SK-N-SH (cell line): ENCODE measurements at regions not wholly inside any gene's neighbourhood (a gene's known extent, or its start where the extent isn't known, plus 50 kb on each side); places are given as distances from the start of the nearest gene placed in this dataset.

Experiments used
- CTCF ChIA-PET: fragments of 300-600, 350-600 bp; formaldehyde crosslinking; extraction: SDS; loops from one replicate; lab custom pipeline; 2021; lab: Yijun Ruan, JAX
- POLR2A ChIA-PET: fragments of 350-600 bp; sonication (Branson Sonifier 250); formaldehyde crosslinking; extraction: SDS; loops from one replicate; lab custom pipeline; 2020; ENCODE audit warnings: antibody characterized with exemption, inconsistent platforms; lab: Yijun Ruan, JAX
- DNase-seq: peaks from one replicate; pipeline ENCODE4 v3.0.0; 2012
- H2AFZ ChIP-seq: fragments of 200-600 bp; sonication (generic); 2 replicates; pipeline ENCODE4 v1.8.1; 2016; ENCODE audit warnings: antibody characterized with exemption, mild to moderate bottlenecking, low read depth
- H3F3A ChIP-seq: fragments of 200-600 bp; sonication (generic); replicated peaks from 2 replicates; pipeline ENCODE3; 2016; ENCODE audit warnings: antibody characterized with exemption, mild to moderate bottlenecking; ENCODE audit not compliant: insufficient read depth
- H3K27ac ChIP-seq, 2 experiments: fragments of 200-500 bp in 1 of 2; fragments of 200-600 bp in 1 of 2; sonication (Bioruptor generic) in 1 of 2; sonication (generic), shearing (Covaris generic) in 1 of 2; 2 replicates each; pipeline versions ENCODE4 v1.5.1 to v1.6.1; 2014 to 2016; ENCODE audit warnings: low read depth in 2 of 2, inconsistent platforms in 1 of 2, low read length in 1 of 2, mild to moderate bottlenecking in 1 of 2, mixed read lengths in 1 of 2
- H3K27me3 ChIP-seq: fragments of 200-600 bp; sonication (generic), shearing (Covaris generic); 2 replicates; pipeline ENCODE4 v1.6.1; 2016; ENCODE audit warnings: mixed run types; ENCODE audit not compliant: insufficient read depth
- H3K36me3 ChIP-seq, 2 experiments: fragments of 200-500 bp in 1 of 2; fragments of 200-600 bp in 1 of 2; sonication (Bioruptor generic) in 1 of 2; sonication (generic) in 1 of 2; replicated peaks in 1 of 2; 2 replicates each; pipeline versions ENCODE3 to v1.5.1; 2014 to 2016; ENCODE audit warnings: low read length in 1 of 2, mild to moderate bottlenecking in 1 of 2; ENCODE audit not compliant: insufficient read depth in 2 of 2, control insufficient read depth in 1 of 2
- H3K4me1 ChIP-seq, 2 experiments: fragments of 200-500 bp in 1 of 2; fragments of 200-600 bp in 1 of 2; sonication (Bioruptor generic) in 1 of 2; sonication (generic), shearing (Covaris generic) in 1 of 2; 2 replicates each; pipeline versions ENCODE4 v1.5.1 to v1.6.1; 2014 to 2016; ENCODE audit warnings: low read depth in 1 of 2, low read length in 1 of 2, mixed run types in 1 of 2; ENCODE audit not compliant: insufficient read depth in 2 of 2, control insufficient read depth in 1 of 2
- H3K4me2 ChIP-seq: fragments of 200-600 bp; sonication (generic), shearing (Covaris generic); 2 replicates; pipeline ENCODE4 v1.6.1; 2017; ENCODE audit warnings: mixed run types
- H3K4me3 ChIP-seq, 2 experiments: fragments of 200-500 bp in 1 of 2; fragments of 200-600 bp in 1 of 2; sonication (Bioruptor generic) in 1 of 2; sonication (generic), shearing (Covaris generic) in 1 of 2; 2 replicates each; pipeline versions ENCODE4 v1.5.1 to v1.8.1; 2014 to 2016; ENCODE audit warnings: low read depth in 2 of 2, inconsistent platforms in 1 of 2, low read length in 1 of 2, mild to moderate bottlenecking in 1 of 2, mixed read lengths in 1 of 2, moderate library complexity in 1 of 2
- H3K79me2 ChIP-seq: fragments of 200-600 bp; sonication (generic); 2 replicates; pipeline ENCODE4 v1.8.1; 2017; ENCODE audit warnings: mild to moderate bottlenecking; ENCODE audit not compliant: insufficient read depth
- H3K9ac ChIP-seq: fragments of 200-600 bp; sonication (generic); 2 replicates; pipeline ENCODE4 v1.6.1; 2017; ENCODE audit warnings: mixed run types
- H3K9me2 ChIP-seq: fragments of 200-600 bp; sonication (generic); 2 replicates; pipeline ENCODE4 v1.6.1; 2017; ENCODE audit warnings: mixed run types
- H3K9me3 ChIP-seq: fragments of 200-600 bp; sonication (generic); 2 replicates; pipeline ENCODE4 v1.6.1; 2017; ENCODE audit warnings: mixed run types, mild to moderate bottlenecking, moderate library complexity
- H4K20me1 ChIP-seq: fragments of 200-600 bp; sonication (generic); 2 replicates; pipeline ENCODE4 v1.6.1; 2017; ENCODE audit warnings: mild to moderate bottlenecking, mixed run types; ENCODE audit not compliant: insufficient read depth
- CHD2 ChIP-seq: fragments of 150-350 bp; IDR thresholded peaks from 2 replicates; pipeline ENCODE4 v1.6.1; 2018; ENCODE audit warnings: low read length; ENCODE audit not compliant: partially characterized antibody
- ELF1 ChIP-seq: IDR thresholded peaks from 2 replicates; pipeline ENCODE4 v1.4.0; 2012
- EP300 ChIP-seq, 2 experiments: IDR thresholded peaks; 2 replicates each; pipeline versions ENCODE4 v1.4.0 to v1.6.1; 2012; ENCODE audit warnings: borderline replicate concordance in 1 of 2, low read depth in 1 of 2, low read length in 1 of 2
- EZH2phosphoT487 ChIP-seq: fragments of 200-600 bp; sonication (generic); IDR thresholded peaks from 2 replicates; pipeline ENCODE4 v1.6.1; 2017; ENCODE audit warnings: low read depth, mixed run types, mild to moderate bottlenecking, antibody characterized with exemption, moderate library complexity, borderline replicate concordance
- FOXJ3 ChIP-seq: sonication (generic); formaldehyde crosslinking; IDR thresholded peaks from 2 replicates; pipeline ENCODE4 v1.5.1; 2020; ENCODE audit warnings: mild to moderate bottlenecking, missing genetic modification reagents
- FOXM1 ChIP-seq: IDR thresholded peaks from 2 replicates; pipeline ENCODE4 v1.4.0; 2012; ENCODE audit warnings: low read depth, mild to moderate bottlenecking
- MEF2A ChIP-seq: IDR thresholded peaks from 2 replicates; pipeline ENCODE4 v1.4.0; 2012; ENCODE audit warnings: low read depth, borderline replicate concordance
- NFIC ChIP-seq: IDR thresholded peaks from 2 replicates; pipeline ENCODE4 v1.4.0; 2012; ENCODE audit warnings: borderline replicate concordance
- RAD21 ChIP-seq: IDR thresholded peaks from 2 replicates; pipeline ENCODE4 v1.6.1; 2012; ENCODE audit warnings: mild to moderate bottlenecking, low read length
- TCF12 ChIP-seq: IDR thresholded peaks from 2 replicates; pipeline ENCODE4 v1.4.0; 2012
- WGBS: methylation state at CpG from one replicate; pipeline ENCODE4 v1.1.6; 2017; ENCODE audit warnings: low lambda C conversion rate; 5-methylcytosine and 5-hydroxymethylcytosine counted together
- TF ChIP-seq, protein P1 (sequence below): IDR thresholded peaks from 2 replicates; pipeline ENCODE4 v1.4.0; 2012; ENCODE audit warnings: low read depth, borderline replicate concordance
- TF ChIP-seq, protein P2 (sequence below): IDR thresholded peaks from 2 replicates; pipeline ENCODE4 v1.4.0; 2012; ENCODE audit warnings: low read depth, borderline replicate concordance
- TF ChIP-seq, protein P3 (sequence below): IDR thresholded peaks from 2 replicates; pipeline ENCODE4 v1.6.1; 2012; ENCODE audit warnings: mild to moderate bottlenecking, low read depth, low read length, moderate library complexity
- TF ChIP-seq, protein P4 (sequence below): fragments of 150-350 bp; IDR thresholded peaks from 2 replicates; pipeline ENCODE4 v1.6.1; 2016; ENCODE audit warnings: mild to moderate bottlenecking, low read depth, low read length

DNA sequence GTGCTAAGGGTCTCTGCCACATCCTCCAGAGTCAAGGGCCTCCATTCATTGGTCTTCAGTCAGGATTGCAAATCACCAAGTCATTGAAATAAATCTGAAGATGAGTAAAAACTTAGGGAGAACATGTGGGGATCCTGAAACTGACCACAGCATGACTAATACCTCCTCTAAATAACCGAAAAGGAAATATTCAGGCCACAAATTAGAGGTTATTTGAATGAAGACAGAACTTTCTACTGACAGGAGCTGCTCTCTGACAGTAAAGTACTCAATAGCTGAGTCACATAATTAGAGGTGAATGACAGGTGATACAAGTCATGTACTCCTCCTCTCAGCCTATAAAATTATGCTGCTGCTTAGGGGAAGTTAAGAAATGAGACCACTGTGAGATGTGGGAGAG is 240.2 kb upstream of the F9 start:
- CTCF ChIA-PET: no interaction called here
- 0% methylated on average over 1 of the region's 1 CpG for WGBS
- no peak for DNase-seq

More for the DNA sequence above, 240.2 kb upstream of the F9 start:
- H3F3A ChIP-seq: no peaks in the 10 kb centered on the region
- no peaks in the 10 kb centered on the region for H3K36me3 ChIP-seq
- H3K27me3 ChIP-seq: no peaks in the 10 kb centered on the region
- H3K79me2 ChIP-seq: no peaks in the 10 kb centered on the region
- H4K20me1 ChIP-seq: no peaks in the 10 kb centered on the region
- POLR2A ChIA-PET: no interaction called here
- TF ChIP-seq FOXJ3 (no peak), ELF1 (no peak), MEF2A (no peak), CHD2 (no peak), FOXM1 (no peak), EP300 (IDR thresholded peaks at IDR 0.05; ENCODE audit: borderline replicate concordance in 1 of 2, low read depth in 1 of 2, low read length in 1 of 2) (no peak), NFIC (no peak), TCF12 (no peak), RAD21 (no peak), EZH2phosphoT487 (no peak)
- TF ChIP-seq, protein P1, sequence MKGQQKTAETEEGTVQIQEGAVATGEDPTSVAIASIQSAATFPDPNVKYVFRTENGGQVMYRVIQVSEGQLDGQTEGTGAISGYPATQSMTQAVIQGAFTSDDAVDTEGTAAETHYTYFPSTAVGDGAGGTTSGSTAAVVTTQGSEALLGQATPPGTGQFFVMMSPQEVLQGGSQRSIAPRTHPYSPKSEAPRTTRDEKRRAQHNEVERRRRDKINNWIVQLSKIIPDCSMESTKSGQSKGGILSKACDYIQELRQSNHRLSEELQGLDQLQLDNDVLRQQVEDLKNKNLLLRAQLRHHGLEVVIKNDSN: no peak
- TF ChIP-seq, protein P2, sequence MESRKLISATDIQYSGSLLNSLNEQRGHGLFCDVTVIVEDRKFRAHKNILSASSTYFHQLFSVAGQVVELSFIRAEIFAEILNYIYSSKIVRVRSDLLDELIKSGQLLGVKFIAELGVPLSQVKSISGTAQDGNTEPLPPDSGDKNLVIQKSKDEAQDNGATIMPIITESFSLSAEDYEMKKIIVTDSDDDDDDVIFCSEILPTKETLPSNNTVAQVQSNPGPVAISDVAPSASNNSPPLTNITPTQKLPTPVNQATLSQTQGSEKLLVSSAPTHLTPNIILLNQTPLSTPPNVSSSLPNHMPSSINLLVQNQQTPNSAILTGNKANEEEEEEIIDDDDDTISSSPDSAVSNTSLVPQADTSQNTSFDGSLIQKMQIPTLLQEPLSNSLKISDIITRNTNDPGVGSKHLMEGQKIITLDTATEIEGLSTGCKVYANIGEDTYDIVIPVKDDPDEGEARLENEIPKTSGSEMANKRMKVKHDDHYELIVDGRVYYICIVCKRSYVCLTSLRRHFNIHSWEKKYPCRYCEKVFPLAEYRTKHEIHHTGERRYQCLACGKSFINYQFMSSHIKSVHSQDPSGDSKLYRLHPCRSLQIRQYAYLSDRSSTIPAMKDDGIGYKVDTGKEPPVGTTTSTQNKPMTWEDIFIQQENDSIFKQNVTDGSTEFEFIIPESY: no peak
- TF ChIP-seq, protein P3, sequence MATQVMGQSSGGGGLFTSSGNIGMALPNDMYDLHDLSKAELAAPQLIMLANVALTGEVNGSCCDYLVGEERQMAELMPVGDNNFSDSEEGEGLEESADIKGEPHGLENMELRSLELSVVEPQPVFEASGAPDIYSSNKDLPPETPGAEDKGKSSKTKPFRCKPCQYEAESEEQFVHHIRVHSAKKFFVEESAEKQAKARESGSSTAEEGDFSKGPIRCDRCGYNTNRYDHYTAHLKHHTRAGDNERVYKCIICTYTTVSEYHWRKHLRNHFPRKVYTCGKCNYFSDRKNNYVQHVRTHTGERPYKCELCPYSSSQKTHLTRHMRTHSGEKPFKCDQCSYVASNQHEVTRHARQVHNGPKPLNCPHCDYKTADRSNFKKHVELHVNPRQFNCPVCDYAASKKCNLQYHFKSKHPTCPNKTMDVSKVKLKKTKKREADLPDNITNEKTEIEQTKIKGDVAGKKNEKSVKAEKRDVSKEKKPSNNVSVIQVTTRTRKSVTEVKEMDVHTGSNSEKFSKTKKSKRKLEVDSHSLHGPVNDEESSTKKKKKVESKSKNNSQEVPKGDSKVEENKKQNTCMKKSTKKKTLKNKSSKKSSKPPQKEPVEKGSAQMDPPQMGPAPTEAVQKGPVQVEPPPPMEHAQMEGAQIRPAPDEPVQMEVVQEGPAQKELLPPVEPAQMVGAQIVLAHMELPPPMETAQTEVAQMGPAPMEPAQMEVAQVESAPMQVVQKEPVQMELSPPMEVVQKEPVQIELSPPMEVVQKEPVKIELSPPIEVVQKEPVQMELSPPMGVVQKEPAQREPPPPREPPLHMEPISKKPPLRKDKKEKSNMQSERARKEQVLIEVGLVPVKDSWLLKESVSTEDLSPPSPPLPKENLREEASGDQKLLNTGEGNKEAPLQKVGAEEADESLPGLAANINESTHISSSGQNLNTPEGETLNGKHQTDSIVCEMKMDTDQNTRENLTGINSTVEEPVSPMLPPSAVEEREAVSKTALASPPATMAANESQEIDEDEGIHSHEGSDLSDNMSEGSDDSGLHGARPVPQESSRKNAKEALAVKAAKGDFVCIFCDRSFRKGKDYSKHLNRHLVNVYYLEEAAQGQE: no peak
- TF ChIP-seq, protein P4, sequence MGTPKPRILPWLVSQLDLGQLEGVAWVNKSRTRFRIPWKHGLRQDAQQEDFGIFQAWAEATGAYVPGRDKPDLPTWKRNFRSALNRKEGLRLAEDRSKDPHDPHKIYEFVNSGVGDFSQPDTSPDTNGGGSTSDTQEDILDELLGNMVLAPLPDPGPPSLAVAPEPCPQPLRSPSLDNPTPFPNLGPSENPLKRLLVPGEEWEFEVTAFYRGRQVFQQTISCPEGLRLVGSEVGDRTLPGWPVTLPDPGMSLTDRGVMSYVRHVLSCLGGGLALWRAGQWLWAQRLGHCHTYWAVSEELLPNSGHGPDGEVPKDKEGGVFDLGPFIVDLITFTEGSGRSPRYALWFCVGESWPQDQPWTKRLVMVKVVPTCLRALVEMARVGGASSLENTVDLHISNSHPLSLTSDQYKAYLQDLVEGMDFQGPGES: no peak
- no peak overlapping the region for H2AFZ ChIP-seq
- no peak overlapping the region for H3K27ac ChIP-seq
- no peaks in the 10 kb centered on the region for H3K4me1 ChIP-seq
- H3K4me3 ChIP-seq: no peak overlapping the region
- H3K9me2 ChIP-seq: no peaks in the 10 kb centered on the region
- H3K4me2 ChIP-seq: no peak overlapping the region
- H3K9ac ChIP-seq: no peak overlapping the region
- no peaks in the 10 kb centered on the region for H3K9me3 ChIP-seq
